Transverse colon (tissue), 4 donors: ENCODE measurements at regions not wholly inside any gene's neighbourhood (a gene's known extent, or its start where the extent isn't known, plus 50 kb on each side); places are given as distances from the start of the nearest gene placed in this dataset.

Experiments
- DNase-seq: peaks from one replicate; pipeline ENCODE4 v3.0.0-alpha.2; 2019
- H3K27ac ChIP-seq, 4 donors: fragments of 200-600 bp; sonication (generic); 2 replicates each; pipeline ENCODE4 v1.5.1; 2016 to 2018; ENCODE audit warnings: inconsistent platforms in 4 of 4
- H3K27me3 ChIP-seq: fragments of 200-600 bp; sonication (generic); 2 replicates; pipeline ENCODE4 v1.5.1; 2017; ENCODE audit warnings: inconsistent platforms
- H3K36me3 ChIP-seq, 4 donors: fragments of 200-600 bp; sonication (generic); 2 replicates each; pipeline ENCODE4 v1.5.1; 2017 to 2019; ENCODE audit warnings: inconsistent platforms in 4 of 4
- H3K4me1 ChIP-seq, 4 donors: fragments of 200-600 bp; sonication (generic); 2 replicates each; pipeline ENCODE4 v1.5.1; 2017 to 2020; ENCODE audit warnings: inconsistent platforms in 4 of 4
- H3K4me3 ChIP-seq, 4 donors: fragments of 200-600 bp; sonication (generic); 1 replicate in 1 of 4; 2 replicates in 3 of 4; pipeline versions ENCODE4 v1.5.1 to v1.6.1; 2017 to 2019; ENCODE audit warnings: inconsistent platforms in 4 of 4
- H3K9me3 ChIP-seq, 2 donors: fragments of 200-600 bp; sonication (generic); 2 replicates each; pipeline ENCODE4 v1.5.1; 2017 to 2019; ENCODE audit warnings: inconsistent platforms in 2 of 2
- EP300 ChIP-seq: sonication (generic); formaldehyde crosslinking; IDR thresholded peaks from one replicate; pipeline ENCODE4 v1.6.1; 2017; ENCODE audit warnings: antibody characterized with exemption, low read depth
- POLR2A ChIP-seq: fragments of 450-650 bp; IDR thresholded peaks from one replicate; pipeline ENCODE4 v1.6.1; 2016; ENCODE audit warnings: antibody characterized with exemption, mild to moderate bottlenecking, moderate library complexity
- POLR2AphosphoS5 ChIP-seq, 3 donors: sonication (generic); formaldehyde crosslinking; IDR thresholded peaks; one replicate each; pipeline ENCODE4 v1.6.1; 2016; ENCODE audit warnings: antibody characterized with exemption in 3 of 3
- WGBS, 2 donors: methylation state at CpG; one replicate each; pipeline ENCODE4 v1.1.5; 2018; ENCODE audit warnings: low coverage in 1 of 2; 5-methylcytosine and 5-hydroxymethylcytosine counted together
- in situ Hi-C, 4 donors: fragments of 200-750 bp; cut with MboI; loops; one replicate each; pipeline versions ENCODE4 v1.15.0 to v1.15.1; 2017; ENCODE audit warnings: low sequenced_read_pairs in 3 of 4, low pct_ligation_motif_present in 1 of 4, low pct_unique_long_range_greater_than_20kb in 1 of 4
- intact Hi-C: fragments of 100-400 bp; cut with DNase I; formaldehyde crosslinking; loops from one replicate; pipeline ENCODE4 v1.15.1; 2023; ENCODE audit warnings: low total_unique reads
- TF ChIP-seq, protein P1 (sequence below), 5 experiments: fragments of 200-600 bp in 3 of 5; fragments of 450-650 bp in 2 of 5; sonication (generic) in 3 of 5; IDR thresholded peaks; 1 replicate in 2 of 5; 2 replicates in 3 of 5; pipeline ENCODE4 v1.5.1; 2016 to 2017; ENCODE audit warnings: antibody characterized with exemption in 5 of 5, inconsistent platforms in 3 of 5, mild to moderate bottlenecking in 2 of 5, moderate library complexity in 1 of 5

DNA sequence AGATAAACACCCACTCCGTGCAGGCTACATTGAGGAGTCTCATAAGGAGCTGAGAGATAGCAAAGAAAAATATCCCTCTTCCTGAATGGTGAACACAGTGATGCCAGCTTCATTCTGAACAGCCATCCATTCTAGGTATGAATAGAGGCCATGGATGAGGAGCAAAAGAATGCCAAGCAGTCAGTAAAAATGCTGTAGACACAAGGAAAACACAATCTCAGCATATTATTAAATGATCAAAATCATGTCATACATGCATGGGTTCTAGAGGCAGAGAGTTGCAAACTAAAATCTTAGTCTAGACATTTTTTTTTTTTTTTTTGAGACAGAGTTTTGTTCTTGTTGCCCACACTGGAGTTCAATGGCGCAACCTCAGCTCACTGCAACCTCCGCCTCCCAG, 313.0 kb downstream of the SOX9 start:
- peaks cover 4 to 50% (median 24%) of the 10 kb centered on the region in 4 donors for H3K4me1 ChIP-seq
- H3K27ac ChIP-seq = peak overlapping the region in 1 of 4 donors; percentile 76
- no peaks in the 10 kb centered on the region for H3K27me3 ChIP-seq
- TF ChIP-seq POLR2A = no peak
- no peak for TF ChIP-seq EP300
- TF ChIP-seq POLR2AphosphoS5 (IDR thresholded peaks at IDR 0.05) = no peak
- TF ChIP-seq, protein P1, sequence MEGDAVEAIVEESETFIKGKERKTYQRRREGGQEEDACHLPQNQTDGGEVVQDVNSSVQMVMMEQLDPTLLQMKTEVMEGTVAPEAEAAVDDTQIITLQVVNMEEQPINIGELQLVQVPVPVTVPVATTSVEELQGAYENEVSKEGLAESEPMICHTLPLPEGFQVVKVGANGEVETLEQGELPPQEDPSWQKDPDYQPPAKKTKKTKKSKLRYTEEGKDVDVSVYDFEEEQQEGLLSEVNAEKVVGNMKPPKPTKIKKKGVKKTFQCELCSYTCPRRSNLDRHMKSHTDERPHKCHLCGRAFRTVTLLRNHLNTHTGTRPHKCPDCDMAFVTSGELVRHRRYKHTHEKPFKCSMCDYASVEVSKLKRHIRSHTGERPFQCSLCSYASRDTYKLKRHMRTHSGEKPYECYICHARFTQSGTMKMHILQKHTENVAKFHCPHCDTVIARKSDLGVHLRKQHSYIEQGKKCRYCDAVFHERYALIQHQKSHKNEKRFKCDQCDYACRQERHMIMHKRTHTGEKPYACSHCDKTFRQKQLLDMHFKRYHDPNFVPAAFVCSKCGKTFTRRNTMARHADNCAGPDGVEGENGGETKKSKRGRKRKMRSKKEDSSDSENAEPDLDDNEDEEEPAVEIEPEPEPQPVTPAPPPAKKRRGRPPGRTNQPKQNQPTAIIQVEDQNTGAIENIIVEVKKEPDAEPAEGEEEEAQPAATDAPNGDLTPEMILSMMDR (IDR thresholded peaks at IDR 0.05) = no peak
- in situ Hi-C loops (loop anchor here in 1 of 4 donors (10.0 kb wide), 1 partner anchor 101 kb away; no protein-coding TSS in a partner anchor), intact Hi-C loops (no loop called here)
- no peak for DNase-seq
- H3K9me3 ChIP-seq = no peaks in the 10 kb centered on the region
- no peaks in the 10 kb centered on the region for H3K36me3 ChIP-seq
- WGBS, 2 donors = 80 to 92% methylated on average over 2 to 3 of the region's 3 CpGs
- H3K4me3 ChIP-seq = no peak overlapping the region

DNA sequence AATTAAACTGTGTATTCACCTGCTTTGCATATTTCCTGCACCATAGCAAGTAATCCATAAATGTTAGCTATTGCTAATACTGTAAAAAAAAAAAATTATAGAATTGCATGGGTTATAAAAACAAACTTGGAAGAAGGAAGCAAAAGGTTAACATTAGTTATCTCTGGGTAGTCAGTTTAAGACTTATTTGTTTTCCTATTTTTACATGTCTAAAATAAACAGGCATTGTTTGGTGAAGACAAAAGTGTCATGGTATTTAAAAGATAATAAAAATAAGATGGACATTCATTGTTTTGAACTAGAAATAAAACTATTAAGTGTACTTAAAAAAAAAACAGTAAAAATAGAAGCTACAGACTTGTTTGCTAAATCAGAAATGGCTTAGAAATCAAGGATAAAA, 313.8 kb downstream of the SOX9 start:
- H3K4me1 ChIP-seq = peaks cover 3 to 43% (median 23%) of the 10 kb centered on the region in 4 donors
- no peaks in the 10 kb centered on the region for H3K36me3 ChIP-seq
- DNase-seq = no peak
- H3K27ac ChIP-seq = no peak overlapping the region
- in situ Hi-C loops = loop anchor here in 1 of 4 donors (10.0 kb wide), 1 partner anchor 100 kb away; no protein-coding TSS in a partner anchor
- intact Hi-C loops = no loop called here
- H3K27me3 ChIP-seq = no peaks in the 10 kb centered on the region
- H3K4me3 ChIP-seq = no peak overlapping the region
- no peaks in the 10 kb centered on the region for H3K9me3 ChIP-seq
- no peak for TF ChIP-seq POLR2A
- no peak for TF ChIP-seq EP300
- TF ChIP-seq POLR2AphosphoS5 (IDR thresholded peaks at IDR 0.05) = no peak
- TF ChIP-seq, protein P1 (IDR thresholded peaks at IDR 0.05) = no peak

DNA sequence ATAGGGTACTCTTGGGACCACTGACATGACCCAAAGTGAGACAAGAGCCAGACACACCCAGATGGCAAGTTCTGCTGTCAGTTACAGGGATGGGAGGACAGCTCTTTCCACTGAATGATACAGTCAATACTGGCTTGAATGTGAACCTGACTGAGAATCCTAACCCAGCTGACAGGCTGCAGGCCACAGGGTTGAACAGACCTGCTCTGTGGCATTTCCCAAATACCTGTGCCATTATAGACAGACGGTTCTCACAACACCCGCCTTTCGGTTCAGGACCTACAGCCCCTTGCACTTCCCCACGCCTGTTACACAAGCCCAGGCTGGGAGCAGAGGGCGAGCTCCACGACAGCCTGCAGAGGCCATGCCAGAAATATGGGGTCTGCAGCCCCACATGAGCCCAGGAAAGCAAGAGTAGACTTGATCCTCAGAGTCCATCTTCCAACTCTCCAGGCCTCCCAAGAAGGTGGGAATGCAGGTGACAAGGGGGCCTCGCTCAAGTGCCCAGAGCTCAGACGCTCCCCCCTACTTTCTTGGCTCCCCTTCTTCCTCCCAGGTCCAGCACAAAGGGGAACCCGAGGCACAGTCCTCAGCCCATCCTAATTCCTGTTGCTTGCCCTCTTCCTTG, 314.3 kb downstream of the SOX9 start:
- 82% methylated on average over 9 of the region's 9 CpGs; no CpG with 5 or more reads in 1 of the 2 donors for WGBS, 2 donors
- Histone ChIP-seq H3K36me3 (no peaks in the 10 kb centered on the region), H3K27ac (no peak overlapping the region), H3K4me1 (peaks cover 3 to 38% (median 22%) of the 10 kb centered on the region in 4 donors), H3K9me3 (no peaks in the 10 kb centered on the region), H3K27me3 (no peaks in the 10 kb centered on the region), H3K4me3 (no peak overlapping the region)
- TF ChIP-seq EP300 (no peak), POLR2A (no peak), POLR2AphosphoS5 (IDR thresholded peaks at IDR 0.05) (no peak)
- TF ChIP-seq, protein P1 (IDR thresholded peaks at IDR 0.05) = no peak
- intact Hi-C loops = no loop called here
- in situ Hi-C loops = loop anchor here in 1 of 4 donors (10.0 kb wide), 1 partner anchor 100 kb away; no protein-coding TSS in a partner anchor
- no peak for DNase-seq

DNA sequence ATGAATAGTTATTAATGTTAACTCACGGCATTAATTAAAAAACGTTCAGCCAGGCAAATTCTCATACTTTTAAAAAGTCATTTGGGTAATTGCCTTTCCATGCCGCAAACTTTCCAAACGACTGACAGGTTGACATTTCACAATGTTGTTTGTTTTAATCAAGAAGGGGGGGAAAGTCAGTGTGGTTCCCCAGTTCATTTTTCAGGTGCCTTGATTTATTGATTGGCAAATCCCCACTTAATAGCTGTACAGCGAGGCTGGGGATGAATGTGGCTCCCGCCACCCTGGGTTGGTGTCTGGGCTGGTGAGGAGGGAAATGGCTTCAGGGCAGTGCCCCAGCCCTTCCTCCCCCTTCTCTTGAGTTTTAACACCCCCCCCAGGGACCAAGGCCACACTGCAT, 318.0 kb downstream of the SOX9 start:
- TF ChIP-seq EP300 (no peak), POLR2A (no peak), POLR2AphosphoS5 (IDR thresholded peaks at IDR 0.05) (no peak)
- TF ChIP-seq, protein P1 (IDR thresholded peaks at IDR 0.05) = no peak
- no peak for DNase-seq
- Histone ChIP-seq H3K27ac (no peak overlapping the region), H3K27me3 (no peaks in the 10 kb centered on the region), H3K4me3 (no peak overlapping the region), H3K9me3 (no peaks in the 10 kb centered on the region), H3K36me3 (no peaks in the 10 kb centered on the region), H3K4me1 (peaks cover 0 to 16% (median 9%) of the 10 kb centered on the region in 4 donors)
- intact Hi-C loops = no loop called here
- in situ Hi-C loops = loop anchor here in 1 of 4 donors (10.0 kb wide), 1 partner anchor 96 kb away; no protein-coding TSS in a partner anchor
- WGBS, 2 donors = 60 to 80% methylated on average over 4 to 6 of the region's 6 CpGs
